ACC112 (cell line): ENCODE measurements at regions not wholly inside any gene's neighbourhood (a gene's known extent, or its start where the extent isn't known, plus 50 kb on each side); places are given as distances from the start of the nearest gene placed in this dataset.

Experiments used
- H2AFZ ChIP-seq: fragments of 200-600 bp; sonication (generic); one replicate; pipeline ENCODE4 v1.6.0; 2017; ENCODE audit warnings: antibody characterized with exemption, low read length; ENCODE audit not compliant: unreplicated experiment
- H3K27ac ChIP-seq: fragments of 200-600 bp; sonication (generic); 2 replicates; pipeline ENCODE4 v1.5.1; 2014; ENCODE audit warnings: low read depth, mild to moderate bottlenecking, antibody characterized with exemption, low read length, moderate library complexity
- H3K27me3 ChIP-seq: fragments of 200-600 bp; sonication (generic); 2 replicates; pipeline ENCODE4 v1.6.1; 2014; ENCODE audit warnings: mild to moderate bottlenecking, antibody characterized with exemption, low read length, moderate library complexity, mixed read lengths; ENCODE audit not compliant: insufficient read depth
- H3K36me3 ChIP-seq: fragments of 200-600 bp; sonication (generic); 2 replicates; pipeline ENCODE4 v1.6.1; 2016; ENCODE audit warnings: mild to moderate bottlenecking, antibody characterized with exemption, low read length, moderate library complexity, mixed read lengths; ENCODE audit not compliant: insufficient read depth
- H3K4me1 ChIP-seq: fragments of 200-600 bp; sonication (generic); one replicate; pipeline ENCODE4 v1.6.1; 2016; ENCODE audit warnings: low read length, mixed read lengths; ENCODE audit not compliant: insufficient read depth, unreplicated experiment, control insufficient read depth
- H3K4me3 ChIP-seq: fragments of 200-600 bp; sonication (generic); 2 replicates; pipeline ENCODE4 v1.5.1; 2014; ENCODE audit warnings: mild to moderate bottlenecking, low read depth, low read length
- H3K79me2 ChIP-seq: fragments of 200-600 bp; sonication (generic); one replicate; pipeline ENCODE4 v1.6.0; 2016; ENCODE audit warnings: low read length; ENCODE audit not compliant: control insufficient read depth, unreplicated experiment, insufficient read depth

DNA sequence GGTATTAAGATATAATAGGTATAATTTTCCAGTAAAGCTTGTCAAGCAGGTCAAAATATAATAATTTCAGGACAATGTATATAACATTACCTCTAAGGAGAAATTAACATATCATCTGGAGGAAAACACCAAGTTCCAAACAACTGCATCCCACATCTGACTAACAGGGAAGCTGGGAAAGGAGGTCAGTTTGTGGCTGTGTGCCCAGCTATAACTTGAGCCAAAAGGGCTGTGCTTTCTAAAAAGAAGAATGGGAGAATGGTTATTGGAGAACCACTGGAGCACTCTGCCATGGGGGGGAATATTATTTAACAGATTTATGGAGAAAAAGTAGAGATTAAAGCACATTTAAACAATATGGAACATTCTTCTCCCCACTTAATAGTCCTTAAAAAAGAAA is 390.6 kb upstream of the PKDCC start:
- no peaks in the 10 kb centered on the region for H3K79me2 ChIP-seq
- H3K27me3 ChIP-seq: no peaks in the 10 kb centered on the region
- no peak overlapping the region for H3K27ac ChIP-seq
- H3K4me1 ChIP-seq: no peaks in the 10 kb centered on the region
- no peak overlapping the region for H2AFZ ChIP-seq
- no peak overlapping the region for H3K4me3 ChIP-seq
- no peaks in the 10 kb centered on the region for H3K36me3 ChIP-seq

DNA sequence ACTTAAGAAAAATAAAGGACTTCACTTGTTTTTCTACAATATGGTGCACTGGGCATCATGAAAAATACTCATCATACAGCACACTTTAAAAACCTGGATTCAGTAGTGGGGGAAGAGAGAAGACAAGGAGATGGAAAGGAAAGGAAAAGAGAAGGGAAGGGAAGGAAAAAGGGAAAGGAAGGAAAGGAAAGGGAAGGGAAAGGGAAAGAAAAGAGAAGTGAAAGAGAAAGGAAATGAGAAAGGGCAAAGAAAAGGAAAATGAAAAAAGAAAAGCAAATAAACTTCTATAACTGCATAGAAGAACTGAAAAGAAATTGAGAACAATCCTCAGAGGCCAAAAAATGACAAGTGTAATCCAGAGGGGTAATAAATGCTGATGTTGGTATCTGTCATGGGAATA is 388.1 kb upstream of the PKDCC start:
- H3K27me3 ChIP-seq: no peaks in the 10 kb centered on the region
- H3K79me2 ChIP-seq: no peaks in the 10 kb centered on the region
- H2AFZ ChIP-seq: no peak overlapping the region
- no peak overlapping the region for H3K27ac ChIP-seq
- H3K4me3 ChIP-seq: no peak overlapping the region
- no peaks in the 10 kb centered on the region for H3K36me3 ChIP-seq
- no peaks in the 10 kb centered on the region for H3K4me1 ChIP-seq

DNA sequence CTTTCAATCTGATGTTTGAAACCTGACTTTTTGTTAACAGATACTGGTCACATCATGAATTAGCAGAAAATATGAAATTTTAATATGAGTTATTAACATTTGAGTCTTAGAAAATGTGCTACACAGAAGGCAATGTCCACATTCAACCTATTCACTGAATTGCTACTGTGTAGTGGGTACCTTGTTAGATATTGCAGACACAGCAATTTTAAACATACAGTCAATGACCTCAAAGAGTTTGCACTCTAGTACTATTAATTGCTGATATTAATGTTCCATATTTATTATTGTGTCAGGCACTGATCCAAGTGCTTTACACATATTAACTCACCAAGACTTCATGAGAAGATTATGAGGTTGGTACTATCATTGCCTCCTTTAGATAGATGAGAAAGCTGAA is 385.4 kb upstream of the PKDCC start:
- H3K27ac ChIP-seq: no peak overlapping the region
- H3K79me2 ChIP-seq: no peaks in the 10 kb centered on the region
- no peaks in the 10 kb centered on the region for H3K36me3 ChIP-seq
- H3K27me3 ChIP-seq: no peaks in the 10 kb centered on the region
- H2AFZ ChIP-seq: no peak overlapping the region
- H3K4me3 ChIP-seq: no peak overlapping the region
- no peaks in the 10 kb centered on the region for H3K4me1 ChIP-seq

DNA sequence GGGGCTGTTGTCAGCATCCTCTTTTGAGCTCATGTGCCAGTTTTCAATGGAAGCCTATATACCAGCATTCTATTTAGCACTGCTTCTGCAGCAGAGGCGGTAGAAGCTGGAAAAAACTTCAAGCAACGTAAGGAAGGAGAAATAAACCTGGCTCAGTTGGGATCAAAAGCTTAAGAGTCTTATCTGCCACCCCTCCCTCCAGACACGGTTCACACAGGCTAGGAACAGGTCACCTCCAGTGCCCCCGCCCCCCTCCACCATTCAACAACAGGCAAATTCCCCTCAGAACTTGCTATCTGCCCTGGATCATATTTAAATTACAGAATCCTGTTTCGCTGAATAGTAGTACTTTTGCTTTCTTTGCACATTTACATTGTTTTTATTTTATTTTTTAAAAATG is 384.8 kb upstream of the PKDCC start:
- H3K27me3 ChIP-seq: no peaks in the 10 kb centered on the region
- H3K4me3 ChIP-seq: no peak overlapping the region
- no peak overlapping the region for H3K27ac ChIP-seq
- no peaks in the 10 kb centered on the region for H3K36me3 ChIP-seq
- no peaks in the 10 kb centered on the region for H3K79me2 ChIP-seq
- H2AFZ ChIP-seq: no peak overlapping the region
- no peaks in the 10 kb centered on the region for H3K4me1 ChIP-seq

DNA sequence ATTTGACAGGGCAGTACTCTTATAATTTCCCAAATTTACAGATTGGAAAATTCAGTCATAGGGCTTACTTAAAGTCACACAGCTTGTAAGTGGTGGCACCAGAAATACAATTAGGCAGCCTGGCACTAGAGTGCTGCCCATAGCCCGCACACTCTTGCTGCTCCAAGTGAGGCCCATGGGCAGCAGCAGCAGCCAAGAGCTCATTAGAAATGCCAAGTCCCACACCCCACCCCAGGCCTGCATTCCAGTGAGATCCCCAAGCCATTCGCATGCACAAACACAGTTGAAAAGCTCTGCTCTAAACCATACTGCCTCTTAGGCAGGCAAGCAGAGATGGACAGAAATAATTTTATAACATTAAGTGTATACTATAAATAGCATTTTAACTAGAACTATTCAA is 379.3 kb upstream of the PKDCC start:
- Histone ChIP-seq H3K27me3 (peaks cover 6% of the 10 kb centered on the region; the same call in 1 of the 2 replicates), H2AFZ (no peak overlapping the region), H3K36me3 (no peaks in the 10 kb centered on the region), H3K4me3 (no peak overlapping the region), H3K79me2 (no peaks in the 10 kb centered on the region), H3K4me1 (no peaks in the 10 kb centered on the region), H3K27ac (no peak overlapping the region)

DNA sequence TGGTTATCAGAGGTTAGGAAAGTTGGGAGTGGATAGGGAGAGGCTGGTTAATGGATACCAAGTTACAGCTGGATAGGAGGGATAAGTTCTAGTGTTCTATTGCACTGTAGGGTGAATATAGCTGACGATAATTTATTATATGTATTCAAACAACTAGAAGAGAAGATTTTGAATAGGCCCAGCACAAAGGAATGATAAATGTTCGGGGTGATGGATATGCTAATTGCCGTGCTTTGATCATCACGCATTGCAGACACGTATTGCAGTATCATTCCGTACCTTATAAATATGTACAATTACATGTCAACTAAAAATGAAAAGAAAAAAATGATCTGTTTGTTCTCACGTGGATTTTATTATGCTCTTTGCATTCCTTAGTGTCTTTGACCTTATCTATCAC is 369.2 kb upstream of the PKDCC start:
- Histone ChIP-seq H3K79me2 (no peaks in the 10 kb centered on the region), H2AFZ (no peak overlapping the region), H3K36me3 (no peaks in the 10 kb centered on the region), H3K27ac (no peak overlapping the region), H3K27me3 (no peaks in the 10 kb centered on the region), H3K4me3 (no peak overlapping the region), H3K4me1 (no peaks in the 10 kb centered on the region)

DNA sequence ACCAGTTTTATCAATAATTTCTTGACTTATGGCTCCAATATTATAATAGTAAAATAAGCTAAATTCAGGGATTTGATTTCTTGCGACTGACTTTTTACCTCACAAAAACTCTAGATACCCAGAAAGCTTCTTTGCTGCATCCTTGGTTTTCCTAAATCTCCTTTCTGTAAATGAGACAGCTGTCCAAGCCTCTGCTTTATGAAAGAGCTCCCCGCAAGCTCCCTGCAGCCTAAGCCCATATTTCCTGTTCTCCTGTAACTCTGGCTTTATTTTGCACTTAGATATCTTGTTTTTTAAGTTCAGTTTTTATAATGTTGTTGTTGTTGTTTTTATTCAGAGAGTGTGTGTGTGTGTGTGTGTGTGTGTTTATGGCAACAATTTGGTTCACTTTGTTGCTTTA is 361.7 kb upstream of the PKDCC start:
- Histone ChIP-seq H3K4me3 (no peak overlapping the region), H3K79me2 (no peaks in the 10 kb centered on the region), H3K36me3 (no peaks in the 10 kb centered on the region), H3K27me3 (no peaks in the 10 kb centered on the region), H3K27ac (no peak overlapping the region), H3K4me1 (no peaks in the 10 kb centered on the region), H2AFZ (no peak overlapping the region)

DNA sequence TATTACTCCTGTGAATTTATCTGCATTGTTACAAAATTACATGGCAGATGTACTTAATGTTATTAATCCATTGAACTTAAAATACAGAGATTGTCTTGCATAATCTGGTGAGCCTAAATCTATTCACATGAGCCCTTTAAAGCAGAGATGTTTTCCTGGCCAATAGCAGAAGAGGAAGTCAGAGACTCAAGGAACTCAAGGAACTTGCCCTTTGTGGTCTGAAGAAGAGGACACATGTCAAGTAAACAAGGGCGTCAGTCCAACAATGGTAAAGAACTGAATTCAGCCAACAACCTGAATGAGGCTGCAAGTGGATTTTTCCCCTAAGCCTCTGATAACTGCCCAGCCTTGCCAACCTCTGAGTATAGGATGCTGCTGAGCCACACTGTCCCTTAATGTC is 356.3 kb upstream of the PKDCC start:
- Histone ChIP-seq H3K27ac (no peak overlapping the region), H3K4me3 (no peak overlapping the region)

DNA sequence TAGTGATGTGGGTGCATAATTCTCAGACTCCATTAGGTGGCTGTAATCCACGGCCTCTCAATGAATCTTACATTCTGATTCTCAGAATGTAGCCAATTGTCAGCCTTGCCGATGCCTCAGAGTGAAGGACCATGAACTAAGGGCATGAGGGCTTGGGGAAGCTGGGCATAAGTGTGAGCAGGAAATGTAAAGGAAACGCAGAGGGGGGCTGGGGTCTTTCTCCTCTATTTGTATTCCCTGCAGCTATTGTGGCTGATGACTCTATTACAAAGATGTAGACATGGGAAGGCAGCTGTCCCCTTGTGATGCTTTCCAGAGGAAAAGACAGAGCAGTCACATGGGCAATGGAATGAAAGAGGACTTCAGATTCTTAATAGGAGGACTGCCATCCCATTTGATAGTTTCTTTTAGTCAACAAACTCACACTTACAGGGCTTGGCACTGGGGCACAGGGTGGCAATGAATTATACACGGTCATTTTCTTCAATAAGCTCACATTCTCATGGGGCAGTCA is 353.2 kb upstream of the PKDCC start:
- Histone ChIP-seq H3K79me2 (no peaks in the 10 kb centered on the region), H3K4me3 (no peak overlapping the region), H3K27me3 (peaks cover 2% of the 10 kb centered on the region; the same call in 1 of the 2 replicates), H3K36me3 (no peaks in the 10 kb centered on the region), H2AFZ (no peak overlapping the region), H3K27ac (no peak overlapping the region), H3K4me1 (no peaks in the 10 kb centered on the region)

More for the DNA sequence above, 356.3 kb upstream of the PKDCC start:
- H3K36me3 ChIP-seq: no peaks in the 10 kb centered on the region
- no peaks in the 10 kb centered on the region for H3K79me2 ChIP-seq
- H2AFZ ChIP-seq: no peak overlapping the region
- H3K27me3 ChIP-seq: no peaks in the 10 kb centered on the region
- H3K4me1 ChIP-seq: no peaks in the 10 kb centered on the region

DNA sequence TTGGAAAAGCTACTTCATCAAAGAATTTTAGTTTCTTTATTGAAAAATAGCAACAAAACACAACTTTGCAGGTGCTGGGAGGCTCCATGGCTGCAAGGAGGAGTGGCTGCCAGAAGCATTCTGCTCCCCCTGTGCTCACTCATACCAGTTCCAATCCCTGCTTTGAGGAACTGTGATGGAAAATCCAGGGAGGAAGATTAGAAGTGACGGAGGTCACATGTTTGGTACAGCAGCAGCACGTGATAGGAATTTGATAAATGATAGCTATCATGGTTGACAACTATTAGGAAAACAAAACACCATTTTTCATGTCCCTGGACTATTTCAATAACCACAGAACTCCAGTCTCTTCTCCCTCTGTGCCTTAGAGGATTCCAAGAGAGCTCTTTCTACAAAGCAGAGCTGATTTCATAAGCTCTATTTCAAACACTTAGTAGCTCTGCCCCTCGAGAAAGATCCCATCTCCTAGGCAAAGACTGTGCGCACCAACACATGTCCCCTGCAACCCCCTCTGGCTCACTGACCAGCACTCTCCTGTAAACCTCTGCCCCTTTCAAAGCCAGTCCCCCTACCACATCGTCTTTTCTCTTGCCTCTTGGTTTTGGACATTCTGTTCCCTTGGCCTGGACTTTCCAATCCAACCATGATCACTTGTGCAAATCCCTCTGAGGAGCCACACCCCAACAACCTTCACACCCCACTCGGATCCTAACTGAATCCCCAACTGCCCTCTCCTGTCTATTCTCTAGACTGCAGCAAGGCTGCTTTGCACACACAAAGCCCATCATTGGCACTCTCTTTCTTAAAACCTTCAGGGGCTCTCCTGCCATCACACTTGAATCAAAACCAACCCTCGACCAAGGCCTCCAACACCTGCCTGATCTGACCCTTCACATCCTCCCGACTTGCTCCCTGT is 352.4 kb upstream of the PKDCC start:
- Histone ChIP-seq H3K4me3 (no peak overlapping the region), H2AFZ (no peak overlapping the region), H3K79me2 (no peaks in the 10 kb centered on the region), H3K36me3 (no peaks in the 10 kb centered on the region), H3K27me3 (peaks cover 6% of the 10 kb centered on the region), H3K27ac (no peak overlapping the region), H3K4me1 (no peaks in the 10 kb centered on the region)

DNA sequence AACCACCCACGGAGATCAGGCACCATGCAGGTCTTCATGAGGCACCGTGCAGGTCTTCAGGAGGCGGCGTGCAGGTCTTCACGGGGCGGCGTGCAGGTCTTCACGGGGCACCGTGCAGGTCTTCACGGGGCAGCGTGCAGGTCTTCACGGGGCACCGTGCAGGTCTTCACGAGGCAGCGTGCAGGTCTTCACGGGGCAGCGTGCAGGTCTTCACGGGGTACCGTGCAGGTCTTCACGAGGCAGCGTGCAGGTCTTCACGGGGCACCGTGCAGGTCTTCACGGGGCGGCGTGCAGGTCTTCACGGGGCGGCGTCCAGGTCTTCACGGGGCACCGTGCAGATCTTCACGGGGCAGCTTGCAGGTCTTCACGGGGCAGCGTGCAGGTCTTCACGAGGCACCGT is 350.4 kb upstream of the PKDCC start:
- no peaks in the 10 kb centered on the region for H3K36me3 ChIP-seq
- H3K4me3 ChIP-seq: no peak overlapping the region
- H3K27ac ChIP-seq: no peak overlapping the region
- no peaks in the 10 kb centered on the region for H3K4me1 ChIP-seq
- H2AFZ ChIP-seq: no peak overlapping the region
- no peaks in the 10 kb centered on the region for H3K79me2 ChIP-seq
- H3K27me3 ChIP-seq: peaks cover 6% of the 10 kb centered on the region
